A549 (cell line): ENCODE measurements at regions not wholly inside any gene's neighbourhood (a gene's known extent, or its start where the extent isn't known, plus 50 kb on each side); places are given as distances from the start of the nearest gene placed in this dataset.

Source experiments
- ATAC-seq, 2 experiments: fragments of 200-7000 bp in 1 of 2; fragments of >200 bp in 1 of 2; cut with Nextera tagmentation in 1 of 2; cut with Tn5 transposase in 1 of 2; 3 replicates each; pipeline versions ENCODE4 v1.8.0 to v1.9.1; 2018 to 2020; ENCODE audit warnings: mild to moderate bottlenecking in 1 of 2, moderate library complexity in 1 of 2
- CTCF ChIA-PET: fragments of 300-600 bp; sonication (Branson Sonifier 250); formaldehyde crosslinking; extraction: SDS; loops from one replicate; lab custom pipeline; 2021; ENCODE audit warnings: antibody characterized with exemption, inconsistent platforms; lab: Yijun Ruan, JAX
- POLR2A ChIA-PET: fragments of 350-600 bp; formaldehyde crosslinking; extraction: SDS; loops from one replicate; lab custom pipeline; 2021; ENCODE audit warnings: antibody characterized with exemption, inconsistent platforms; lab: Yijun Ruan, JAX
- DNase-seq, 2 experiments: peaks; one replicate each; pipeline versions ENCODE4 v3.0.0 to v3.0.0-alpha.2; 2011 to 2016; ENCODE audit warnings: low read depth in 1 of 2, low spot score in 1 of 2
- FAIRE-seq: peaks from 2 replicates; lab custom pipeline; 2011; peaks lifted over from hg19 to GRCh38; lab: Jason Lieb, UNC
- H3K27ac ChIP-seq, 2 experiments: fragments of >200 bp; sonication (Bioruptor Twin); formaldehyde crosslinking; 3 replicates each; pipeline ENCODE4 v1.5.1; 2016 to 2017
- H3K4me1 ChIP-seq: fragments of >200 bp; sonication (Bioruptor Twin); formaldehyde crosslinking; 3 replicates; pipeline ENCODE4 v1.6.1; 2016
- H3K4me2 ChIP-seq: fragments of >200 bp; sonication (Bioruptor Twin); formaldehyde crosslinking; 3 replicates; pipeline ENCODE4 v1.6.1; 2016
- H3K4me3 ChIP-seq: fragments of >200 bp; sonication (Bioruptor Twin); formaldehyde crosslinking; 3 replicates; pipeline ENCODE4 v1.5.1; 2016
- H3K9me3 ChIP-seq: fragments of >200 bp; sonication (Bioruptor Twin); formaldehyde crosslinking; 3 replicates; pipeline ENCODE4 v1.6.1; 2016
- BHLHE40 ChIP-seq: IDR thresholded peaks from 2 replicates; pipeline ENCODE4 v1.6.1; 2012; ENCODE audit warnings: low read depth, low read length, inconsistent platforms
- CBX2 ChIP-seq: fragments of 200-600 bp; sonication (generic); IDR thresholded peaks from 2 replicates; pipeline ENCODE4 v1.6.1; 2016; ENCODE audit warnings: low read depth, mild to moderate bottlenecking, borderline replicate concordance
- CBX8 ChIP-seq: fragments of 200-600 bp; sonication (generic); IDR thresholded peaks from 2 replicates; pipeline ENCODE4 v1.6.1; 2016
- CHD2 ChIP-seq: fragments of 150-350 bp; IDR thresholded peaks from 2 replicates; pipeline ENCODE4 v1.6.1; 2014; ENCODE audit warnings: low read length; ENCODE audit not compliant: partially characterized antibody
- FOSB ChIP-seq: fragments of 250-450 bp; sonication (Bioruptor Pico); IDR thresholded peaks from 2 replicates; pipeline ENCODE4 v1.5.0; 2020; ENCODE audit warnings: mild to moderate bottlenecking, moderate library complexity
- FOSL2 ChIP-seq, 2 experiments: fragments of 450-650 bp in 1 of 2; fragments of >200 bp in 1 of 2; sonication (Bioruptor Twin) in 1 of 2; formaldehyde crosslinking; IDR thresholded peaks; 2 replicates each; pipeline versions ENCODE4 v1.5.0 to v1.6.1; 2016 to 2020; ENCODE audit warnings: mild to moderate bottlenecking in 1 of 2, moderate library complexity in 1 of 2
- FOXS1 ChIP-seq: fragments of 250-450 bp; sonication (Bioruptor Pico); IDR thresholded peaks from 2 replicates; pipeline ENCODE4 v1.5.0; 2020; ENCODE audit warnings: mild to moderate bottlenecking, moderate library complexity
- GATA3 ChIP-seq: IDR thresholded peaks from 2 replicates; pipeline ENCODE4 v1.6.1; 2012; ENCODE audit warnings: borderline replicate concordance
- HEYL ChIP-seq: fragments of 250-450 bp; sonication (Bioruptor Pico); IDR thresholded peaks from 2 replicates; pipeline ENCODE4 v1.8.0; 2021; ENCODE audit warnings: mild to moderate bottlenecking, moderate library complexity
- JUN ChIP-seq, 2 experiments: fragments of >200 bp; sonication (Bioruptor Twin); formaldehyde crosslinking; IDR thresholded peaks; 2 replicates in 1 of 2; 3 replicates in 1 of 2; pipeline ENCODE4 v1.6.1; 2016 to 2017
- KDM1A ChIP-seq: fragments of 200-600 bp; sonication (generic); IDR thresholded peaks from 2 replicates; pipeline ENCODE4 v1.6.1; 2016; ENCODE audit warnings: low read depth, mild to moderate bottlenecking
- KDM5A ChIP-seq: fragments of 200-600 bp; sonication (generic); IDR thresholded peaks from 2 replicates; pipeline ENCODE4 v1.6.1; 2016; ENCODE audit warnings: antibody characterized with exemption, mild to moderate bottlenecking
- MAZ ChIP-seq: fragments of 150-350 bp; IDR thresholded peaks from 2 replicates; pipeline ENCODE4 v1.6.1; 2014; ENCODE audit warnings: antibody characterized with exemption, low read depth, low read length, borderline replicate concordance
- NFE2L2 ChIP-seq: fragments of 150-350 bp; conservative IDR thresholded peaks from 2 replicates; pipeline ENCODE4 v1.6.1; 2014; ENCODE audit warnings: low read length
- NR3C1 ChIP-seq: fragments of >200 bp; sonication (Bioruptor Twin); formaldehyde crosslinking; IDR thresholded peaks from 3 replicates; pipeline ENCODE4 v1.6.1; 2017
- PHF8 ChIP-seq: fragments of 200-600 bp; sonication (generic); IDR thresholded peaks from 2 replicates; pipeline ENCODE4 v1.6.1; 2016; ENCODE audit warnings: low read depth, mild to moderate bottlenecking, antibody characterized with exemption, moderate library complexity, borderline replicate concordance
- POLR2A ChIP-seq: IDR thresholded peaks from 2 replicates; pipeline ENCODE4 v1.6.1; 2012; ENCODE audit warnings: mild to moderate bottlenecking, low read length
- POLR2AphosphoS2 ChIP-seq: conservative IDR thresholded peaks from 2 replicates; pipeline ENCODE4 v1.6.1; 2012; ENCODE audit warnings: low read length, improper control_type of control experiment, inconsistent platforms
- RAD21 ChIP-seq, 2 experiments: fragments of >200 bp in 1 of 2; sonication (Bioruptor Twin) in 1 of 2; formaldehyde crosslinking in 1 of 2; IDR thresholded peaks in 1 of 2; conservative IDR thresholded peaks in 1 of 2; 2 replicates in 1 of 2; 3 replicates in 1 of 2; pipeline ENCODE4 v1.6.1; 2012 to 2018; ENCODE audit warnings: inconsistent platforms in 1 of 2
- RARB ChIP-seq: fragments of 250-450 bp; sonication (Bioruptor Pico); IDR thresholded peaks from 2 replicates; pipeline ENCODE4 v1.8.0; 2021; ENCODE audit warnings: mild to moderate bottlenecking, moderate library complexity
- RNF2 ChIP-seq: fragments of 200-600 bp; sonication (generic); IDR thresholded peaks from 2 replicates; pipeline ENCODE4 v1.6.1; 2016; ENCODE audit warnings: low read depth, mild to moderate bottlenecking, antibody characterized with exemption, moderate library complexity, borderline replicate concordance
- SMC3 ChIP-seq: fragments of >200 bp; sonication (Bioruptor Twin); formaldehyde crosslinking; IDR thresholded peaks from 3 replicates; pipeline ENCODE4 v1.6.1; 2018; ENCODE audit warnings: inconsistent platforms
- TFCP2L1 ChIP-seq: fragments of 250-450 bp; sonication (Bioruptor Pico); IDR thresholded peaks from 2 replicates; pipeline ENCODE4 v1.5.0; 2021; ENCODE audit warnings: mild to moderate bottlenecking
- ZC3H11A ChIP-seq: fragments of 450-650 bp; IDR thresholded peaks from 2 replicates; pipeline ENCODE4 v1.6.1; 2014; ENCODE audit warnings: antibody characterized with exemption, mild to moderate bottlenecking
- ZNF302 ChIP-seq: fragments of 250-450 bp; sonication (Bioruptor Pico); IDR thresholded peaks from 2 replicates; pipeline ENCODE4 v1.9.0; 2021; ENCODE audit warnings: inconsistent platforms, mild to moderate bottlenecking, moderate library complexity
- ZSCAN20 ChIP-seq: fragments of 250-450 bp; sonication (Bioruptor Pico); IDR thresholded peaks from 2 replicates; pipeline ENCODE4 v1.8.0; 2022; ENCODE audit warnings: mild to moderate bottlenecking, moderate library complexity
- WGBS: methylation state at CpG from one replicate; pipeline ENCODE4 v1.1.6; 2017; ENCODE audit errors: missing lambda C conversion rate; 5-methylcytosine and 5-hydroxymethylcytosine counted together
- TF ChIP-seq, protein P1 (sequence below): fragments of 200-600 bp; sonication (generic); IDR thresholded peaks from 2 replicates; pipeline ENCODE4 v1.6.1; 2016; ENCODE audit warnings: antibody characterized with exemption, mild to moderate bottlenecking, moderate library complexity
- TF ChIP-seq, protein P2 (sequence below): fragments of >200 bp; sonication (Bioruptor Twin); formaldehyde crosslinking; IDR thresholded peaks from 3 replicates; pipeline ENCODE4 v1.6.1; 2016
- TF ChIP-seq, protein P3 (sequence below): fragments of 250-450 bp; sonication (Bioruptor Pico); IDR thresholded peaks from 2 replicates; pipeline ENCODE4 v1.5.0; 2020; ENCODE audit warnings: low read depth, mild to moderate bottlenecking, moderate library complexity
- TF ChIP-seq, protein P4 (sequence below): IDR thresholded peaks from 2 replicates; pipeline ENCODE4 v1.6.1; 2012

DNA sequence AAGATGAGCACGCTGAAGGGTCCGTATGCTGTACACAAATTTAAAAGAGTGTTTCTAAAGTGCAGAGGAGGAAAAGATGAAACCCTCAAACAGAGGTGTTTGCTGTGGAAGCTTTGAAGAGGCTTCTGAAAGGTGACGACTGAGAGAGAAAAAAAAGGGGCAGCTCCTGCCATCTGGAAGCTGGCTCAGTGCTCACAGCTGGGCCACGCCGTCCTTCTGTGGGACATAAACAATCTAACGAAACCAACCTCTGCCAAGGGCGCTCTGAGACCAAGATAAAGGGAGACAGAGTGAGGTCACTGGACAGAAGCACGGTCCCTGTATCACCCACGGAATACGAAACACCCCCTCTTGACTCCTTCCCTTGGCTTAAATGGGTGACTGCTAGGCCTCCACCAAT is 96.3 kb upstream of the SLC6A6 start:
- no peak for TF ChIP-seq TFCP2L1 (CRISPR knock-in tag)
- no peak for TF ChIP-seq KDM5A
- TF ChIP-seq CBX8: no peak
- no peak for TF ChIP-seq FOXS1 (CRISPR knock-in tag)
- no peak for TF ChIP-seq ZC3H11A
- no peak for TF ChIP-seq KDM1A
- no peak for TF ChIP-seq CHD2
- TF ChIP-seq BHLHE40: no peak
- TF ChIP-seq HEYL (CRISPR knock-in tag): no peak
- no peak for TF ChIP-seq MAZ
- no peak for TF ChIP-seq PHF8
- TF ChIP-seq RAD21 (conservative IDR thresholded peaks at IDR 0.05 in 1 of 2, IDR thresholded peaks at IDR 0.05 in 1 of 2): no peak
- TF ChIP-seq, protein P1, sequence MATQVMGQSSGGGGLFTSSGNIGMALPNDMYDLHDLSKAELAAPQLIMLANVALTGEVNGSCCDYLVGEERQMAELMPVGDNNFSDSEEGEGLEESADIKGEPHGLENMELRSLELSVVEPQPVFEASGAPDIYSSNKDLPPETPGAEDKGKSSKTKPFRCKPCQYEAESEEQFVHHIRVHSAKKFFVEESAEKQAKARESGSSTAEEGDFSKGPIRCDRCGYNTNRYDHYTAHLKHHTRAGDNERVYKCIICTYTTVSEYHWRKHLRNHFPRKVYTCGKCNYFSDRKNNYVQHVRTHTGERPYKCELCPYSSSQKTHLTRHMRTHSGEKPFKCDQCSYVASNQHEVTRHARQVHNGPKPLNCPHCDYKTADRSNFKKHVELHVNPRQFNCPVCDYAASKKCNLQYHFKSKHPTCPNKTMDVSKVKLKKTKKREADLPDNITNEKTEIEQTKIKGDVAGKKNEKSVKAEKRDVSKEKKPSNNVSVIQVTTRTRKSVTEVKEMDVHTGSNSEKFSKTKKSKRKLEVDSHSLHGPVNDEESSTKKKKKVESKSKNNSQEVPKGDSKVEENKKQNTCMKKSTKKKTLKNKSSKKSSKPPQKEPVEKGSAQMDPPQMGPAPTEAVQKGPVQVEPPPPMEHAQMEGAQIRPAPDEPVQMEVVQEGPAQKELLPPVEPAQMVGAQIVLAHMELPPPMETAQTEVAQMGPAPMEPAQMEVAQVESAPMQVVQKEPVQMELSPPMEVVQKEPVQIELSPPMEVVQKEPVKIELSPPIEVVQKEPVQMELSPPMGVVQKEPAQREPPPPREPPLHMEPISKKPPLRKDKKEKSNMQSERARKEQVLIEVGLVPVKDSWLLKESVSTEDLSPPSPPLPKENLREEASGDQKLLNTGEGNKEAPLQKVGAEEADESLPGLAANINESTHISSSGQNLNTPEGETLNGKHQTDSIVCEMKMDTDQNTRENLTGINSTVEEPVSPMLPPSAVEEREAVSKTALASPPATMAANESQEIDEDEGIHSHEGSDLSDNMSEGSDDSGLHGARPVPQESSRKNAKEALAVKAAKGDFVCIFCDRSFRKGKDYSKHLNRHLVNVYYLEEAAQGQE: no peak
- TF ChIP-seq, protein P2, sequence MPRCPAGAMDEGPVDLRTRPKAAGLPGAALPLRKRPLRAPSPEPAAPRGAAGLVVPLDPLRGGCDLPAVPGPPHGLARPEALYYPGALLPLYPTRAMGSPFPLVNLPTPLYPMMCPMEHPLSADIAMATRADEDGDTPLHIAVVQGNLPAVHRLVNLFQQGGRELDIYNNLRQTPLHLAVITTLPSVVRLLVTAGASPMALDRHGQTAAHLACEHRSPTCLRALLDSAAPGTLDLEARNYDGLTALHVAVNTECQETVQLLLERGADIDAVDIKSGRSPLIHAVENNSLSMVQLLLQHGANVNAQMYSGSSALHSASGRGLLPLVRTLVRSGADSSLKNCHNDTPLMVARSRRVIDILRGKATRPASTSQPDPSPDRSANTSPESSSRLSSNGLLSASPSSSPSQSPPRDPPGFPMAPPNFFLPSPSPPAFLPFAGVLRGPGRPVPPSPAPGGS: no peak
- TF ChIP-seq ZSCAN20 (CRISPR knock-in tag): no peak
- no peak for TF ChIP-seq GATA3
- TF ChIP-seq, protein P3, sequence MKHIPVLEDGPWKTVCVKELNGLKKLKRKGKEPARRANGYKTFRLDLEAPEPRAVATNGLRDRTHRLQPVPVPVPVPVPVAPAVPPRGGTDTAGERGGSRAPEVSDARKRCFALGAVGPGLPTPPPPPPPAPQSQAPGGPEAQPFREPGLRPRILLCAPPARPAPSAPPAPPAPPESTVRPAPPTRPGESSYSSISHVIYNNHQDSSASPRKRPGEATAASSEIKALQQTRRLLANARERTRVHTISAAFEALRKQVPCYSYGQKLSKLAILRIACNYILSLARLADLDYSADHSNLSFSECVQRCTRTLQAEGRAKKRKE (CRISPR knock-in tag): no peak
- TF ChIP-seq RNF2: no peak
- TF ChIP-seq POLR2A: no peak
- Histone ChIP-seq H3K27ac (no peak overlapping the region), H3K9me3 (peaks cover 10% of the 10 kb centered on the region; the same call in 2 of the 3 replicates), H3K4me2 (no peak overlapping the region), H3K4me3 (no peak overlapping the region), H3K4me1 (no peaks in the 10 kb centered on the region)
- ChIA-PET CTCF (no interaction called here), POLR2A (no interaction called here)
- 81% methylated on average over 10 of the region's 10 CpGs for WGBS
- ATAC-seq: no peak
- DNase-seq: no peak
- FAIRE-seq: no peak

DNA sequence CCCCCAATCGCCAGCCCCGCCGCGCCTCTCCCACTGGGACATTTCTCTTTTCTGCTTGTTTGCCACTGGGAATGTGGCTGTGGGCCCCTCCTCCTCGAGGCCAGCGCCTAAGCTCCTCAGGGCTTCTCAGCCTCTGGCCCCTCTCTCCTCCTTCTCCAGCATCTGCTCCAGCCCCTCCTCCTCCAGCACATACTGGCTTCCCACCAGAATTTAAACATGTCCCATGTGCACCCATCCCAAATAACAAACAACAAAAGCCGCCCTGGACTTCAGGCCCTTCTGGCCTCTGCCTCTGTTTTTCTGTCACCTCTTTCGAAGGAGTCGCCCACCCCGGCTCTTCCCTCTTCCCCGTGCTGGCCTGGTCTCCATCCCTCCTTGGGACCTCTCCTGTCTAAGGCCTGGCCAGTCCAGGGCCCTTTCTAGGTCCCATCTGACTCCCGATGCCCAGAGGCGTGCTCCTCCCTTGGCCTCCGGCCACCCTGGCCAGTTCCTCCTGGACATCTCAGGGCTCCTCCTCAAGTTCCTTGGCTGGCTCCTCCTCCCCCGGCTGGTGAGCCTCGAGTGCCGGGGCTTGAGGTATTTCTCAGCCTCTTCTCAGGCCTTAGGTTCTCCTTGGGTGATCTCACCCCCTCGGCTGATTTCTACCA is 94.6 kb upstream of the SLC6A6 start:
- H3K4me2 ChIP-seq: no peak overlapping the region
- ChIA-PET CTCF (no interaction called here), POLR2A (no interaction called here)
- H3K4me3 ChIP-seq: no peak overlapping the region
- H3K9me3 ChIP-seq: peaks cover 10% of the 10 kb centered on the region; the same call in 2 of the 3 replicates
- DNase-seq: no peak
- ATAC-seq: no peak
- WGBS: 62% methylated on average over 18 of the region's 18 CpGs
- FAIRE-seq: no peak
- H3K4me1 ChIP-seq: no peaks in the 10 kb centered on the region
- no peak overlapping the region for H3K27ac ChIP-seq
- no peak for TF ChIP-seq PHF8
- TF ChIP-seq ZSCAN20 (CRISPR knock-in tag): no peak
- no peak for TF ChIP-seq ZNF302 (CRISPR knock-in tag)
- TF ChIP-seq CHD2: no peak
- TF ChIP-seq JUN (IDR thresholded peaks at IDR 0.05): no peak
- TF ChIP-seq CBX2: no peak
- TF ChIP-seq SMC3: no peak
- TF ChIP-seq FOSB (CRISPR knock-in tag): no peak
- TF ChIP-seq, protein P1: no peak
- TF ChIP-seq POLR2AphosphoS2: no peak
- TF ChIP-seq NFE2L2: no peak
- TF ChIP-seq NR3C1: no peak
- no peak for TF ChIP-seq FOSL2 (IDR thresholded peaks at IDR 0.05)
- TF ChIP-seq FOSL2 (CRISPR knock-in tag; IDR thresholded peaks at IDR 0.05): no peak
- TF ChIP-seq RARB (CRISPR knock-in tag): no peak
- TF ChIP-seq, protein P4, sequence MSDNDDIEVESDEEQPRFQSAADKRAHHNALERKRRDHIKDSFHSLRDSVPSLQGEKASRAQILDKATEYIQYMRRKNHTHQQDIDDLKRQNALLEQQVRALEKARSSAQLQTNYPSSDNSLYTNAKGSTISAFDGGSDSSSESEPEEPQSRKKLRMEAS: no peak
